ENCODE measurements at regions not wholly inside any gene's neighbourhood (a gene's known extent, or its start where the extent isn't known, plus 50 kb on each side); places are given as distances from the start of the nearest gene placed in this dataset.

- no peak for DNase-seq (ENCODE audit: low spot score)
These were observed 254.3 kb downstream of the IPMK start for GRCh38 chr10:58013406-58013805.

DNA sequence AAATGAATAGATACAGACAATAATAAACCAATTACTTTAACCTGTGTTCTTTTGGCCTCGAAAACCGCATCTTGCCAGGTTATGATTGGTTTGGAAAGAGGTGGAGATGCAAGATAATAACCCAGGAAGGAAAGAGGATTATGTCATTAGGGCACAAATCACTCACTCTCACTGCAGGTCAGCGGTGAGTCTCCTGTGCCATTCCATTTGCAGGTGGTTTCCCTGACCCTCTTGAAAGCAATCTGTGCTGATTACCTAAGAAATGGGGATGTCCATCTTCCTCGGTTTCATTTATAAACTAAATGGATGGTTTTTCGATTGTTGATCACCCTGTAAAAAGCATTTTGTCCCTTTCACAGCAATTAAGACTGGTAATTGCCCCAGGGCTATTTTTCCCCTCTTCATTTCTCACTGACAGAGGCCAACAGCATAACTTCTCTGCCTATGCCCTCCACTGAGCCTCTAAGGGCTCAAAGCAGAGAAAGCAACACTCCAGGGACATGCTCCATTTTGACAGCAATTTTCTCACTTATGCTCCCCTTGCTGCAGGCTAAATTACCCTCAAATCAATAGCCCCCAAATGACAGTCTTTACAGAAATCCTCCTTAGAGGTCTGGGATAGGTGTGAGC, 257.5 kb downstream of the IPMK start:
- no peak for DNase-seq (ENCODE audit: low spot score)

- no peak for DNase-seq (ENCODE audit: low spot score)
These were observed 263.7 kb downstream of the IPMK start for GRCh38 chr10:58003945-58004344.

- DNase-seq (ENCODE audit: low spot score), result no peak
These were observed 266.5 kb downstream of the IPMK start for GRCh38 chr10:58001159-58001558.

DNA sequence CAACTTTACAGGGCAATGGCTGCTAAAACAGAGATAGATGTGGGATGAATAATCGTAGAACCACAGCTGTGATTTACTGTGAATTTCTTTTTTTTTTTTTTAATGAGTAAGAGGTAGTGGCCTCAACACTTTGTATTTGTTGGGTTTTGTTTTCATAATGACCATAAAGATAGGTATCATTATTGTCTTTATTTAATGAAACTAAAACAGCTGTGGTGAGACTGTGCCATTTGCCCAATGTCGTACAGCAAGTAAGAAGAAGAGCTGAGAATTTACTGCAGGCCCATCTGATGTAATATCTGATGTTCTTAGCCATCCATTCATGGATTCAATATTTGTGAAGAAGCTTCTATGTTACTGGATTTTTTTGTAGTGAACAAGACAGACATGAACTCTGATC, 271.2 kb downstream of the IPMK start:
- DNase-seq (ENCODE audit: low spot score), result no peak

DNA sequence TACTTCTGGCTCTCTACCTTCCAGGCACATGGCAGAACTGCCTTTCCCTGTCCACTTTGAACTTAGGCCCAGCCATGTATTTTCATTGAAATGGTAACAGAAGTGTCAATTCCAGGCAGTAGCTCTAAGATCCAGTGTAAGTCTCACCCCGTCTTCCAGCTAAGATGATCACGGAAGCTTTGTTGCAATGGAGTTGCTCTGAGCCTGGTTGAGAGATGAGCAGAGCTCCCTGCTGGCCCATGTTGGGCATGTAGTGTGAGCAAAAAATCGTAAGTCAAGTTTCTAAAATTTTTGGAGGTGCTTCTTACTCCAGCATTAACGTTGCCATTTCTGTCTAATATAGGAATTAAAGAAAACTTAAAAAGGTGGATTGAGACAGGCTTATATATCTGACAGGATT, 274.4 kb downstream of the IPMK start:
- no peak for DNase-seq (ENCODE audit: low spot score)

DNA sequence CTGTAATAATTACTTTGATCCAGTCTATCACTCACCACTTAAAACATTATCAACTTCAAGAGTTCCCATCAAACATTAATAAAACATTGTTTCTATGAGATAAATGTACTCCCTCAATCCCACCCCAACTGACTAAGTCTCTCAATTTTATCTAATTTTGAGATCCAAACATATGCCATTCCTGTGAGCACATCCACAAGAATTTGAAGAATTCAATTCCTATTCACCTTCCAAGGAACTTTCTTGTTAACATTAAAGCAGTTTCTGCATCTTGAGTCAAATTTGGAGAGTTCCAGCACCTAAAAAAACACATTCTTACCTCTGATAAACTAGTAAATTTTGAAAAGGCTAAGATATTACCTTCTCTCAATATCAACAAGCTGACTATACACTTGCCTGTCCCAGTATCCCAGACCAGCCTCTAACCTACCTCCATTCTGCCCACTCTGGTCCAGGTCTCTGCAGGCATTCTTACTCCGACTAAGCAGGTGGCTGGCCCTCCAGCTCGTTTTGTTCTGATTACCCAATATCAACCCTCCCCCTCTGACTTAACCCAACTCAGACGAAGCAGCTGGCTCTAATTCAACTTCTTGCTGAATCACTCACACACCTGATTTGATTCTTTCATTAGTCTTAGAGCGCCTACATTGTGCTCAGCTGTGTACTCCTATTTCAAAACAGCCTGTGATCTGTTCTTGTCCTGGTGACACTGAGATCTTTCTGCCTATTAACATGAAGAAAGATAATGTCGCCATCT, 275.2 kb downstream of the IPMK start:
- DNase-seq (ENCODE audit: low spot score), result no peak

DNA sequence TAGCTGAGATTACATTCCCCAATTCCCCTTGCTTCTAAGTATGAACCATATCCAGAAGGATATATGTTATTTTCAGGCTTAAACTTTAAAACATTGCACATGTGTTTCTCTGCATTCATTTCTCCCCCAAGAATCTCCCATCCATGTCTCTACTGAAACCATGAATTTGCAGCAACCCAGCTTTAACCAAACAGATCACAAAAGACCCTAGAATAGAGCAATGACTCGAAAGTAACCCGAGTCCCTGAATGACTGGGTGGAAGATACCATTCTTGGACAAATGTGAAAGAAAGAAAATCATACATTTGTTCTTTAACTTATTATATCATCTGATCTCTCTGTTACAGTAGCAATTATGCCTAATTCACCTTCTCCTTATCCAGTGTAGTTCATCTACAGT, 278.7 kb downstream of the IPMK start:
- DNase-seq (ENCODE audit: low spot score), result no peak

DNA sequence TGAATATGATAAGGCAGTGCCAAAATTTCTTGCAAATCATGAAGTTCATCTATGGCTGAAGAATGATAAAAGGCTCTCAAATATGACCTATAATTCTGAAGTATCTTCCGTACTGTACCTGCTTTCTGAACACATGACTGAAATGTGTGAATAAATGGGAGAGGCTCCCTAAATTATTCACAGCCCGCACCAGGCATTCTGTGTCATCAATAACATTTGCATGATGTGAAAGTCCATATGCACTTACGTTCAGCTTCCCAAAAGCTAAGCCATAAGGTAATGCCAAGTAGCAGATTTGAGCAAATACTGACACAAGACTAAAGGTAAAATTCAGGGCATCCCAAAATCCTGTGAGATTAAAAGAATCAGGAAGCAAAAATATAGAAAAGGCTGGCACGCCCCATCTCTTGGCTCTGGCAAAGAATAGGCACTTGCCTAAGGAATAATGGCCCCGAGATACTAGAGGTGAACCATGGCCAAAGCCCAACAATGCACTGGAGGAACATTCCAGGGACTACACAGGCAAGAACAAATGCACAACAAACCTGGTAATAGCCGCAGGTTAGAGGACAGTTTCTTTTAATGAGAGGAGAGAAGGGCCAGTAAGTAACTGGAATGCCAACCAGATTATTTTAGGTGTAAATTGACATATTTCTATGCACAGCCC, 280.5 kb downstream of the IPMK start:
- DNase-seq (ENCODE audit: low spot score), result no peak

GRCh38 chr10:57986422-57986821, 281.3 kb downstream of the IPMK start:
- no peak for DNase-seq (ENCODE audit: low spot score)

DNA sequence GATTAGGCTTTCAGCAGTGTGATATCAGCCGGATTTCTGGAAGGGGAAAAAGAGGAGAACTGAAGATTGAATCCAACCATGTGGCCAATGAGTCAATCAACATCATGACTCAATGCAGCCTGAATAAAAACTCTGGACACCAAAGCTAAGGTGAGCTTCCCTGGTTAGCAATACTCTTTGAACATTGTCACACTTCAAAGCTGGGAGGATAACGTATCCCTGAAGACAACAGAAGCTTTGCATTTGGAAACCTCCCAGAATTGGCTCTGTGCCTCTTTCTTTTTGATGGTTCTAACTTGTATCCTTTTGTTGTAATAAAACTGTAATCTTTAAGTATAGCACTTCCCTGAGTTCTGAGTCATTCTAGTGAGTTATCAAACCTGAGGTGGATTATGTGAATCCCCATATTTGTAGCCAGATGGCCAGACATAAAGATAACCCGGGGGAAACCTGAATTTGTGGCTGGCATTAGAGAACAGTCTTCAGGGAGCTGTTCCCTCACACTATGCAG, 284.4 kb downstream of the IPMK start:
- DNase-seq (ENCODE audit: low spot score), result no peak

DNA sequence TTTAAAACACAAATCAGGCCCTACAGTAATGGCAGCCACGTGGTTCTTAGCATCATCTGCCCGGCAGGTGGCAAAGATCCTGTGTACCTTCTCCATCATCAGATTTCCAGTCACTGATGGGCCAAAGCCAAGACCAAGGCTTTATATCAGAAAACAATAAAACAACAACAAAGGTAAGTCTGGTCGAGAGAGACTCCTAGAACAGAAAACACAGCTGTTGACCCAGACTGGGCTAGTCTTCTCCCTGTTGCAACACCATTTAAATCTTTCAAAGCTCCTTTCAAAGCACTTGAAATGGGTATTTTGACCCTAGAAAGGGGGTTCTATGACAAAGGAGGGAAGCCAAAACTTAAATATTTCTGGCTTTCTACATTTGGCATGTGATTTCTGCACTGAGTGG, 285.6 kb downstream of the IPMK start:
- no peak for DNase-seq (ENCODE audit: low spot score)

DNA sequence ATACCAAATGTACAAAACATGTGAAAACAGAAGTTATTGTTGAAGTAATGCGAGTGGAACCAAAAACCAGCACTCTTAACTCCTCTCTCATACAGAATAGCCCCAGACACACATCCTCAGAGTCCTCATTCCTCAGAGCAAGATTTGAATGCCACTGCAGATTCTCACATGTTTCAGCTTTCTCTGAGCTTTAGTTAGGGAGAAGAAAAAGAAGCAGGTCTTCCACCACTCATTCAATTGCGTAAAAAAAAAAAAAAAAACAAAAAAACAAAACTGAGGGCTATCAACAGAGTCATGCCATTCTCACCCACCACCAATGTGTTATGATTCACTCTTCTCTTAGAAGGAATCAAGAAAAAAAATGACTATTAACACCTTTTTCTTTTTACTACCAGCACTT, 287.7 kb downstream of the IPMK start:
- no peak for DNase-seq (ENCODE audit: low spot score)

DNA sequence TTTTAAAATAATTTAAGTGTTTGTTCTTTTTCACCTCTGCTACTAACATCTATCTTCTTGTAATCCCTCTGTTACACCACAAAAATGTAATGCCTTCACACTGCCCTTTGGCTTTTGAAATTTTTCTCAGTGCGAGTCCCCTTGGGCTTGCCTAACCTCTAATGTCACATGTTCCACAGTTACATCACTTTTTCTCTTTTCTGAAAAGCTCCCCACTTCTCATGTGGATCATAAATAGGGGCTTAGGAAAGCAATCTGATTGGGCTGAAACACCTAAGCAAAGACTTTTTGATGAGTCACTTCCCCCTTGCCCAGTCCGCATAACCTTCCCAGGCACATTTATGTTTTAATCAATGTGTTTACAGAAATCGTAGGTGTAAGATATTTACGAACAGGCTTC, 288.2 kb downstream of the IPMK start:
- DNase-seq (ENCODE audit: low spot score), result no peak

DNA sequence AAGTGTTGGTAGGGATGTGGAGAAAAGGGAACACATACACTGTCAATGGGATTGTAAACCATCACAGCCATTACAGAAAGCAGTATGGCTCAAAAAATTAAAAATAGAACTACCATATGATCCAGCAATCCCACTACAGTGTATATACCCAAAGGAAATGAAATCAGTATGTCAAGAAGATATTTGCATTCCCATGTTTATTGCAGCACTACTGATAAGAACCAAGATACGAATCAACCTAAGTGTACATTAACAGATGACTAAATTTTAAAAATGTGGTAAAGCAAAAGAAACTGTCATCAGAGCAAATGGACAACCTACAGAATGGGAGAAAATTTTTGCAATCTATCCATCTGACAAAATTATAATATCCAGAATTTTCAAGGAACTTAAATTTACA, 290.4 kb downstream of the IPMK start:
- DNase-seq (ENCODE audit: low spot score), result no peak

DNA sequence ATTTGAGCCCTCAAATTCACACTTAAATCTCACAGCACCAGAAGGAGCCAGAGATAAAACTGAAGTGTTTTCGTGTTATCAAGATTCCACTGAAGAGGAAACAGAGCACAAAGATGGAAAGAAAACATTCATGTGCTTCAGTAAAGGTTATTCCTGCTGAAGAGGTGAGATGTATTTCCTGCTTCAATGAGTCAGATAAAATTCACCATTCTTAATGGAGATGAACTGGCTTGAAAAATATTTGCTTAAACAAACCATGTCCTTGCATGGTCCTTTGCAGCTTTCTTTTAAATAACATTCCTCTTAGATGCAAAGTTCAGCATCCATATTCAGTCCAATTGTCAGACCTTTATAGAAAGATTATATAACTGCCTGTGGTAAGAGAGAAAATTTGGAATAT, 294.2 kb downstream of the IPMK start:
- no peak for DNase-seq (ENCODE audit: low spot score)

- DNase-seq (ENCODE audit: low spot score), result no peak
These were observed 294.9 kb downstream of the IPMK start for GRCh38 chr10:57972783-57973182.

DNA sequence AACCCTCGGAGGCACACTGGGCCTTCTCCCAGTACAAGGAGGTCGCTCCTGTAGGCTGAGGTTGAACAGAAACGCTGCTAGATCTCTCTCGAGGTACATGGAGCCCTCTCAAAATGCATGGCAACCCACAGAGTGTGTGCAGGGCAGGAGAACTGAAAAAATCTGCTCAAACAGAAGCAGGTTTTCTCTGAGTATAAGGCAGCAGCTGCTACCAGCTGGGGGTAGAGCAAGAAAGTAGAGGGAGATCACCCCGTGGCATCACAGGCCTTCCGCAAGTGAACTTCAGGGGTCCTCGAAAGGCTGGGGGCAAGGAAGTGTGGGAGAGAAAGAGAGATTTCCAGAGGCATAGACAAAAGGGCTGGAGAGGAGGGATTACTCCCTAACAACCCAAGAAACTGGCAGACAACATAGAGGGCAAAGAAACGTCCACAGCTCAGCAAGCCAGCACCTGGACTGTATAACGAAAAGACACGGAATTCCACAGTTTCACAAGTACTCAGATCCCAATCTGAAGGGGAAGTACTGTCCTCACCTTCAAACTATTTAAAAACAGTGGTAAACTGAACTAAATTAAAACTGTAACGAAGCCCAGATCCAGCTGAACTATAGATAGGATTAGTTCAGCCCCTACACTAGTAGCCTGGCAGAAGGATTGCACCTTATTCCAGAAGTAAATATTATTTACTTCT, 299.2 kb downstream of the IPMK start:
- no peak for DNase-seq (ENCODE audit: low spot score)

- DNase-seq (ENCODE audit: low spot score), result no peak
These were observed 303.3 kb downstream of the IPMK start for GRCh38 chr10:57964351-57964750.

- DNase-seq (ENCODE audit: low spot score), result no peak
These were observed 304.1 kb downstream of the IPMK start for GRCh38 chr10:57963546-57963945.

GRCh38 chr10:57962839-57963238, 304.9 kb downstream of the IPMK start:
- no peak for DNase-seq (ENCODE audit: low spot score)

- no peak for DNase-seq (ENCODE audit: low spot score)
These were observed 306.2 kb downstream of the IPMK start for GRCh38 chr10:57961487-57961886.

- no peak for DNase-seq (ENCODE audit: low spot score)
These were observed 307.3 kb downstream of the IPMK start for GRCh38 chr10:57960406-57960805.

Measured in COLO829 (cell line).